A549 (cell line): ENCODE measurements at regions not wholly inside any gene's neighbourhood (a gene's known extent, or its start where the extent isn't known, plus 50 kb on each side); places are given as distances from the start of the nearest gene placed in this dataset.

Source experiments
- ATAC-seq, 2 experiments: fragments of 200-7000 bp in 1 of 2; fragments of >200 bp in 1 of 2; cut with Nextera tagmentation in 1 of 2; cut with Tn5 transposase in 1 of 2; 3 replicates each; pipeline versions ENCODE4 v1.8.0 to v1.9.1; 2018 to 2020; ENCODE audit warnings: mild to moderate bottlenecking in 1 of 2, moderate library complexity in 1 of 2
- CTCF ChIA-PET: fragments of 300-600 bp; sonication (Branson Sonifier 250); formaldehyde crosslinking; extraction: SDS; loops from one replicate; lab custom pipeline; 2021; ENCODE audit warnings: antibody characterized with exemption, inconsistent platforms; lab: Yijun Ruan, JAX
- POLR2A ChIA-PET: fragments of 350-600 bp; formaldehyde crosslinking; extraction: SDS; loops from one replicate; lab custom pipeline; 2021; ENCODE audit warnings: antibody characterized with exemption, inconsistent platforms; lab: Yijun Ruan, JAX
- DNase-seq, 2 experiments: peaks; one replicate each; pipeline versions ENCODE4 v3.0.0 to v3.0.0-alpha.2; 2011 to 2016; ENCODE audit warnings: low read depth in 1 of 2, low spot score in 1 of 2
- FAIRE-seq: peaks from 2 replicates; lab custom pipeline; 2011; peaks lifted over from hg19 to GRCh38; lab: Jason Lieb, UNC
- H3K27ac ChIP-seq, 2 experiments: fragments of >200 bp; sonication (Bioruptor Twin); formaldehyde crosslinking; 3 replicates each; pipeline ENCODE4 v1.5.1; 2016 to 2017
- H3K4me1 ChIP-seq: fragments of >200 bp; sonication (Bioruptor Twin); formaldehyde crosslinking; 3 replicates; pipeline ENCODE4 v1.6.1; 2016
- H3K4me2 ChIP-seq: fragments of >200 bp; sonication (Bioruptor Twin); formaldehyde crosslinking; 3 replicates; pipeline ENCODE4 v1.6.1; 2016
- H3K4me3 ChIP-seq: fragments of >200 bp; sonication (Bioruptor Twin); formaldehyde crosslinking; 3 replicates; pipeline ENCODE4 v1.5.1; 2016
- H3K9me3 ChIP-seq: fragments of >200 bp; sonication (Bioruptor Twin); formaldehyde crosslinking; 3 replicates; pipeline ENCODE4 v1.6.1; 2016
- ATOH8 ChIP-seq: fragments of 250-450 bp; sonication (Bioruptor Pico); IDR thresholded peaks from 2 replicates; pipeline ENCODE4 v1.5.0; 2020; ENCODE audit warnings: low read depth, mild to moderate bottlenecking, moderate library complexity
- BHLHE40 ChIP-seq: IDR thresholded peaks from 2 replicates; pipeline ENCODE4 v1.6.1; 2012; ENCODE audit warnings: low read depth, low read length, inconsistent platforms
- CBX2 ChIP-seq: fragments of 200-600 bp; sonication (generic); IDR thresholded peaks from 2 replicates; pipeline ENCODE4 v1.6.1; 2016; ENCODE audit warnings: low read depth, mild to moderate bottlenecking, borderline replicate concordance
- CHD2 ChIP-seq: fragments of 150-350 bp; IDR thresholded peaks from 2 replicates; pipeline ENCODE4 v1.6.1; 2014; ENCODE audit warnings: low read length; ENCODE audit not compliant: partially characterized antibody
- CHD4 ChIP-seq: fragments of 200-600 bp; sonication (generic); IDR thresholded peaks from 2 replicates; pipeline ENCODE4 v1.6.1; 2016; ENCODE audit warnings: antibody characterized with exemption, mild to moderate bottlenecking, borderline replicate concordance
- ESRRA ChIP-seq: fragments of 150-350 bp; IDR thresholded peaks from 2 replicates; pipeline ENCODE4 v1.6.1; 2014; ENCODE audit warnings: mild to moderate bottlenecking, low read length, borderline replicate concordance
- FOSB ChIP-seq: fragments of 250-450 bp; sonication (Bioruptor Pico); IDR thresholded peaks from 2 replicates; pipeline ENCODE4 v1.5.0; 2020; ENCODE audit warnings: mild to moderate bottlenecking, moderate library complexity
- FOSL2 ChIP-seq, 2 experiments: fragments of 450-650 bp in 1 of 2; fragments of >200 bp in 1 of 2; sonication (Bioruptor Twin) in 1 of 2; formaldehyde crosslinking; IDR thresholded peaks; 2 replicates each; pipeline versions ENCODE4 v1.5.0 to v1.6.1; 2016 to 2020; ENCODE audit warnings: mild to moderate bottlenecking in 1 of 2, moderate library complexity in 1 of 2
- GATA3 ChIP-seq: IDR thresholded peaks from 2 replicates; pipeline ENCODE4 v1.6.1; 2012; ENCODE audit warnings: borderline replicate concordance
- HMGXB4 ChIP-seq: fragments of 250-450 bp; sonication (Bioruptor Pico); IDR thresholded peaks from 2 replicates; pipeline ENCODE4 v1.5.0; 2021; ENCODE audit warnings: mild to moderate bottlenecking, moderate library complexity, borderline replicate concordance
- JUNB ChIP-seq: fragments of >200 bp; sonication (Bioruptor Twin); formaldehyde crosslinking; IDR thresholded peaks from 2 replicates; pipeline ENCODE4 v1.6.1; 2016
- KDM1A ChIP-seq: fragments of 200-600 bp; sonication (generic); IDR thresholded peaks from 2 replicates; pipeline ENCODE4 v1.6.1; 2016; ENCODE audit warnings: low read depth, mild to moderate bottlenecking
- MAZ ChIP-seq: fragments of 150-350 bp; IDR thresholded peaks from 2 replicates; pipeline ENCODE4 v1.6.1; 2014; ENCODE audit warnings: antibody characterized with exemption, low read depth, low read length, borderline replicate concordance
- NFE2L2 ChIP-seq: fragments of 150-350 bp; conservative IDR thresholded peaks from 2 replicates; pipeline ENCODE4 v1.6.1; 2014; ENCODE audit warnings: low read length
- PHF8 ChIP-seq: fragments of 200-600 bp; sonication (generic); IDR thresholded peaks from 2 replicates; pipeline ENCODE4 v1.6.1; 2016; ENCODE audit warnings: low read depth, mild to moderate bottlenecking, antibody characterized with exemption, moderate library complexity, borderline replicate concordance
- POLR2AphosphoS2 ChIP-seq: conservative IDR thresholded peaks from 2 replicates; pipeline ENCODE4 v1.6.1; 2012; ENCODE audit warnings: low read length, improper control_type of control experiment, inconsistent platforms
- RAD21 ChIP-seq, 2 experiments: fragments of >200 bp in 1 of 2; sonication (Bioruptor Twin) in 1 of 2; formaldehyde crosslinking in 1 of 2; IDR thresholded peaks in 1 of 2; conservative IDR thresholded peaks in 1 of 2; 2 replicates in 1 of 2; 3 replicates in 1 of 2; pipeline ENCODE4 v1.6.1; 2012 to 2018; ENCODE audit warnings: inconsistent platforms in 1 of 2
- RARB ChIP-seq: fragments of 250-450 bp; sonication (Bioruptor Pico); IDR thresholded peaks from 2 replicates; pipeline ENCODE4 v1.8.0; 2021; ENCODE audit warnings: mild to moderate bottlenecking, moderate library complexity
- REST ChIP-seq: fragments of 200-600 bp; sonication (generic); IDR thresholded peaks from 2 replicates; pipeline ENCODE4 v1.6.1; 2016; ENCODE audit warnings: antibody characterized with exemption, mild to moderate bottlenecking, moderate library complexity
- RNF2 ChIP-seq: fragments of 200-600 bp; sonication (generic); IDR thresholded peaks from 2 replicates; pipeline ENCODE4 v1.6.1; 2016; ENCODE audit warnings: low read depth, mild to moderate bottlenecking, antibody characterized with exemption, moderate library complexity, borderline replicate concordance
- ZSCAN20 ChIP-seq: fragments of 250-450 bp; sonication (Bioruptor Pico); IDR thresholded peaks from 2 replicates; pipeline ENCODE4 v1.8.0; 2022; ENCODE audit warnings: mild to moderate bottlenecking, moderate library complexity
- WGBS: methylation state at CpG from one replicate; pipeline ENCODE4 v1.1.6; 2017; ENCODE audit errors: missing lambda C conversion rate; 5-methylcytosine and 5-hydroxymethylcytosine counted together
- TF ChIP-seq, protein P1 (sequence below): fragments of >200 bp; sonication (Bioruptor Twin); formaldehyde crosslinking; IDR thresholded peaks from 3 replicates; pipeline ENCODE4 v1.6.1; 2016
- TF ChIP-seq, protein P2 (sequence below): IDR thresholded peaks from 2 replicates; pipeline ENCODE4 v1.6.1; 2012
- TF ChIP-seq, protein P3 (sequence below): fragments of 150-350 bp; IDR thresholded peaks from 2 replicates; pipeline ENCODE4 v1.6.1; 2014; ENCODE audit warnings: low read depth, mild to moderate bottlenecking, low read length

DNA sequence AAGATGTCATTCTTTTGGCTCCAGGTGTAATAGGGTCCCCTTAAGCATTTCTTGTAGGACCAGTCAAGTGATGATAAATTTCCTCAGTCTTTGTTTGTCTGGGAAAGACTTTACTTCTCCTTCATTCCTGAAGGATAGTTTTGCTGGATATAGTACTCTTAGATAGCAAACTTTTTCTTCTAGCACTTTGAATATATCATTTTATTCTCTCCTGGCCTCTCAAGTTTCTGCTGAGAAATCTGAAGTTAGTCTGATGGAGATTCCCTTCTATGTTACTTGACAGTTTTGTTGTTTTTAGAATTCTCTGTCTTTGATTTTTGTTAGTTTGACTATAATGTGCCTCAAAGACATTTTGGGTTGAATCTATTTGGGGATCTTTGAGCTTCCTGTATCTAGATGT, 181.2 kb upstream of the HES1 start:
- Histone ChIP-seq H3K9me3 (peaks cover 14% of the 10 kb centered on the region), H3K27ac (no peak overlapping the region), H3K4me1 (no peaks in the 10 kb centered on the region), H3K4me3 (no peak overlapping the region), H3K4me2 (no peak overlapping the region)
- no peak for FAIRE-seq
- DNase-seq, result no peak
- ATAC-seq, result no peak
- ChIA-PET CTCF (no interaction called here), POLR2A (no interaction called here)
- no peak for TF ChIP-seq CHD4
- no peak for TF ChIP-seq HMGXB4
- TF ChIP-seq ESRRA, result no peak
- no peak for TF ChIP-seq POLR2AphosphoS2
- TF ChIP-seq, protein P1, sequence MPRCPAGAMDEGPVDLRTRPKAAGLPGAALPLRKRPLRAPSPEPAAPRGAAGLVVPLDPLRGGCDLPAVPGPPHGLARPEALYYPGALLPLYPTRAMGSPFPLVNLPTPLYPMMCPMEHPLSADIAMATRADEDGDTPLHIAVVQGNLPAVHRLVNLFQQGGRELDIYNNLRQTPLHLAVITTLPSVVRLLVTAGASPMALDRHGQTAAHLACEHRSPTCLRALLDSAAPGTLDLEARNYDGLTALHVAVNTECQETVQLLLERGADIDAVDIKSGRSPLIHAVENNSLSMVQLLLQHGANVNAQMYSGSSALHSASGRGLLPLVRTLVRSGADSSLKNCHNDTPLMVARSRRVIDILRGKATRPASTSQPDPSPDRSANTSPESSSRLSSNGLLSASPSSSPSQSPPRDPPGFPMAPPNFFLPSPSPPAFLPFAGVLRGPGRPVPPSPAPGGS, result no peak
- TF ChIP-seq FOSB (CRISPR knock-in tag), result no peak
- TF ChIP-seq ZSCAN20, result no peak
- TF ChIP-seq RAD21 (conservative IDR thresholded peaks at IDR 0.05 in 1 of 2, IDR thresholded peaks at IDR 0.05 in 1 of 2), result no peak
- no peak for TF ChIP-seq PHF8
- TF ChIP-seq CBX2, result no peak
- TF ChIP-seq CHD2, result no peak
- TF ChIP-seq FOSL2 (IDR thresholded peaks at IDR 0.05), result no peak
- TF ChIP-seq FOSL2 (CRISPR knock-in tag; IDR thresholded peaks at IDR 0.05), result no peak
- TF ChIP-seq, protein P2, sequence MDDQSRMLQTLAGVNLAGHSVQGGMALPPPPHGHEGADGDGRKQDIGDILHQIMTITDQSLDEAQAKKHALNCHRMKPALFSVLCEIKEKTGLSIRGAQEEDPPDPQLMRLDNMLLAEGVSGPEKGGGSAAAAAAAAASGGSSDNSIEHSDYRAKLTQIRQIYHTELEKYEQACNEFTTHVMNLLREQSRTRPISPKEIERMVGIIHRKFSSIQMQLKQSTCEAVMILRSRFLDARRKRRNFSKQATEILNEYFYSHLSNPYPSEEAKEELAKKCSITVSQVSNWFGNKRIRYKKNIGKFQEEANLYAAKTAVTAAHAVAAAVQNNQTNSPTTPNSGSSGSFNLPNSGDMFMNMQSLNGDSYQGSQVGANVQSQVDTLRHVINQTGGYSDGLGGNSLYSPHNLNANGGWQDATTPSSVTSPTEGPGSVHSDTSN, result no peak
- no peak for TF ChIP-seq MAZ

GRCh38 chr3:193955719-193956118, 180.2 kb upstream of the HES1 start:
- no CpG with 5 or more reads among the region's 7 CpGs for WGBS
- ChIA-PET POLR2A (no interaction called here), CTCF (no interaction called here)
- H3K9me3 ChIP-seq, result peaks cover 14% of the 10 kb centered on the region
- no peak overlapping the region for H3K27ac ChIP-seq
- H3K4me2 ChIP-seq, result no peak overlapping the region
- ATAC-seq, result no peak
- H3K4me3 ChIP-seq, result no peak overlapping the region
- no peak for FAIRE-seq
- no peaks in the 10 kb centered on the region for H3K4me1 ChIP-seq
- DNase-seq, result no peak
- TF ChIP-seq ESRRA (no peak), JUNB (no peak), ATOH8 (CRISPR knock-in tag) (no peak), REST (no peak), CHD2 (no peak), FOSL2 (IDR thresholded peaks at IDR 0.05) (no peak), FOSL2 (CRISPR knock-in tag; IDR thresholded peaks at IDR 0.05) (no peak), RARB (no peak), RNF2 (no peak), GATA3 (no peak), NFE2L2 (no peak), KDM1A (no peak), CHD4 (no peak), RAD21 (conservative IDR thresholded peaks at IDR 0.05 in 1 of 2, IDR thresholded peaks at IDR 0.05 in 1 of 2) (no peak), BHLHE40 (no peak)
- TF ChIP-seq, protein P1, result no peak
- TF ChIP-seq, protein P3, sequence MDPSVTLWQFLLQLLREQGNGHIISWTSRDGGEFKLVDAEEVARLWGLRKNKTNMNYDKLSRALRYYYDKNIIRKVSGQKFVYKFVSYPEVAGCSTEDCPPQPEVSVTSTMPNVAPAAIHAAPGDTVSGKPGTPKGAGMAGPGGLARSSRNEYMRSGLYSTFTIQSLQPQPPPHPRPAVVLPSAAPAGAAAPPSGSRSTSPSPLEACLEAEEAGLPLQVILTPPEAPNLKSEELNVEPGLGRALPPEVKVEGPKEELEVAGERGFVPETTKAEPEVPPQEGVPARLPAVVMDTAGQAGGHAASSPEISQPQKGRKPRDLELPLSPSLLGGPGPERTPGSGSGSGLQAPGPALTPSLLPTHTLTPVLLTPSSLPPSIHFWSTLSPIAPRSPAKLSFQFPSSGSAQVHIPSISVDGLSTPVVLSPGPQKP, result no peak
